ENCODE measurements at regions not wholly inside any gene's neighbourhood (a gene's known extent, or its start where the extent isn't known, plus 50 kb on each side); places are given as distances from the start of the nearest gene placed in this dataset.

- DNase-seq (ENCODE audit: low read depth), result no peak
These were observed 93.4 kb upstream of the SOD1 start for GRCh38 chr21:31566064-31566463.

- no peak for DNase-seq (ENCODE audit: low read depth)
These were observed 95.1 kb upstream of the SOD1 start for GRCh38 chr21:31564439-31564838.

- no peak for DNase-seq (ENCODE audit: low read depth)
These were observed 99.0 kb upstream of the SOD1 start for GRCh38 chr21:31560479-31560878.

DNA sequence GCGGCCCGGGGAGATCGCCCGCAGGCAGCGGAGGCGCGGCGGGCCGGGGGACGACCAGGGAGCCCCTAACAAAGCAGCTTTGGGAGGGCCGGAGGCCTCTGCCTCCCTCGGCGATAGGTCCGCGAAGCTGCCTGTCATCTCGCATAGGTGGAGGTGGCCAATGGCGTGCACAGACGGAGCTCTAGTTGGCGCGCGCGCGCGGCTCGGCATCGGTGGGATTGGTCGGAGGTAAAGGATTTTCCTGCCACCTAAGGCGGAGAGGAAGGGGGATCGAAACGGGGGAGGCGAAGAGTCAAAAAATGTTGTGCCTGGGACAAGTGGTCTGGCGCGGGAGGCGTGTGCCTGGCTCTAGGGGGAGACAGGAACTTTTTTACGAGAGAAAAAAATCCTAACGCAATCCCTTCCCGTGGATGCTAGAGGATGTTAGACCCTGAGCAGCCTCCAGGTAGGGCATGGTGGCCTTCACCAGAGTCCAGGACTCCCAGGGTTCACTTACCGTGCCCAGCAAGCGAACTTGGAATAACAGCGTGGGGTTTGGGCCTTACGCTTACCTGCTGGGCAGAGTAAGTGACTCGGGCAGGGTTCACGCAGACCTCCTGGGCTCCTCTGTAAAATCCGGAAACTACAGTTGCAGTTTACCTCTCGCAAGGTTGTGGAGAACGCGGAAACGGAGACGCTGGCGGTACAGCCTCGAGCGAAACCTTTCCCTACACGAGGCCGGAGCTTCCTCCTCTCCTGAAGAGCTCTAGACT lies 99.9 kb upstream of the SOD1 start:
- peak; percentile 88 for DNase-seq (ENCODE audit: low read depth)

- peak; percentile 89 for DNase-seq (ENCODE audit: low read depth)
These were observed 100.5 kb upstream of the SOD1 start for GRCh38 chr21:31558962-31559367.

GRCh38 chr21:31558189-31558961 lies 101.1 kb upstream of the SOD1 start:
- DNase-seq (ENCODE audit: low read depth), result peak; percentile 18

DNA sequence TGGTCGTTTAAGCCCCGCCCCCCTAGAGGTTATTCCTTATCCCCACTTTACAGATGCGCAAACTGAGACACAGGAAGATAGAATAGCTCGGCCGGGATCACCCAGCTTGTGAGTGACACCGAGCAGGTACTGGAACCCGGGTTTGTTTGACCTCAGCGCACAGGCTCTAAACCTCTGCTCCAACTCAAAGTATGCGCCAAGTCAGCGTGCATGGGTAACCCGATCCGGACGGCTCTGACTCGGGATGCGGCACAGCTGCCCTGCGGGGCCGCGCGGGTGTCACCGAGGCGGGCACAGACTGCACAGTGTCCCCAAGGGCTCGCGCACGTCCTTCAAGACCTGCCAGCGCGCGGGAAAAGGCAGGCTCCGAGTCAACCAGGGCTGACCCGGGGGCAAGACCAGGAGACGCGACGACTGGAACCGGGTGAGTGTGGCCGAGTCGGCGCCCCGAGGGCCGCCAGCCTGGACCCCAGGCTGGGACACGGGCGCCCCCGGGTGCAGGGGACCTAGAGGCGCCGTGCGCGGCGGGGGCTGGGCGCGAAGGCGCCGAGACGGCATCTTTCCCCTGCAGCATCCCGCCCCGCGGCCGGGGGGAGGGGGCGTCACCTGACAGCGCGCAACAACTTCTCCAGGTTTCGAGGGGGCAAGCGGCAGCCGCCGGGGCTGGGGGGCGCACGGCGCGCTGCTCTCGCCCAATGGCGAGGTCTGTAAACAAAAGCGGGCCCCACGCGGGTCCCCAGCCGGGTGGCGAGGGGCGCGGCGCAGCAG lies 101.9 kb upstream of the SOD1 start:
- DNase-seq (ENCODE audit: low read depth), result peak; percentile 9

DNA sequence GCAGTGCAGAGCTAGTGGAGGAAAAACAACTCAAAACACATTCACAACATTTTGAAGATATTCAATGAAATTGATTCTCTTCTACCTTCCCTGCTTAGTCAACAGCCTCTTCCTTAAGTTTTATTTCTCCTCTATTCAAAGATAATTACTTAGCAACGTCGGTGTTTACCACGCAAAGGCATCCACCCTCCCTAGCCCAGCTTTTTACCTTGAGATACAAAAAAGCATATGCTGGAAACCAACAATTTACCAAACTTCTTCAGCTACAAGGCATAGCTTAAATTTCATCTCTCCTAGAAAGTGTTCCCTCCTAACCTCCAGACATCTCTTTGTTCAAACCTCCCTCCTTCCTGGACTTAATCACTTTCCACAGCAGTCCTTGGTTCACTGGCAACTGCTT lies 102.8 kb upstream of the SOD1 start:
- DNase-seq (ENCODE audit: low read depth), result no peak

DNA sequence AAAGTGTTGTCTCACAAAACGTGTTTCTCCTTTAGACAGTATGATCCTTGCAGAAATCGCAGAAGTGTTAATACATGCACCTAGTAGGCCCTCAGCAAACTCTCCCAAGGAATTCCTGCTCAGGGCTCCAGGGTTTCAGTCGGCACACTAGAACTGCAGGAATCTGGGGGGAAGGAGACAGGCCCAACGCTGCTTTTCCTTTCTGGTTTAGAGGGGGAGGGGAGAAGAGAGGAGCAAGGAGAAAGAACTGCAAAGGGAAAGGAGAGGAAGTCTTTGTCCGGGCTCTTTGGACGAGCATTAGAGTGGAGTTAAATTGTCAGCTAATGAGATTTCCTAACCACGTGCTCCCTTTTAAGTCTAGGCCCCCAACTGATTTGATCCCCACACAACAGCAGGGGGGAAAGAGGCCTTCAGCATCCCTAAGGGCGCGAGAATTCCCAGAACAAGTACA lies 103.7 kb upstream of the SOD1 start:
- no peak for DNase-seq (ENCODE audit: low read depth)

- DNase-seq (ENCODE audit: low read depth), result no peak
These were observed 104.9 kb upstream of the SOD1 start for GRCh38 chr21:31554511-31555022.

- DNase-seq (ENCODE audit: low read depth), result no peak
These were observed 105.6 kb upstream of the SOD1 start for GRCh38 chr21:31553926-31554325.

DNA sequence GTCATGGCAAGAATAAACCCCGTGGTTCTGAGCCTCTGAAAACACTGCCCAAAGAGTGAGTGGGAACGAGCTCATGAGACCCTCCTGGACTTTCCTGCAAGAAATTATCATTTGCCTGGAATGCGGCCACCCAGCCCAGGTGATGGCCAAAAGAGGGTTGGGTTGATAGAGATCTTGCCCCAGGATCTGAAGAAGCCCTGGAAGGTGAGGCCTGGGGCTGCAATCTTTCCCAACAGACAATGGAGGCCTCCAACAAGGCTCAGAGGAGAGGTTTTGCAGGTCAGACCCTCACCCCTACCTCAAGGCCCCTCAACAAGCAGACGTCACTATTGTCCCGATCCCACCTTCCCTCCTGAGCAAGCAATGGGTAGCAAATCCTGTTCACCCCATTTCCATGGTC lies 106.0 kb upstream of the SOD1 start:
- no peak for DNase-seq (ENCODE audit: low read depth)

DNA sequence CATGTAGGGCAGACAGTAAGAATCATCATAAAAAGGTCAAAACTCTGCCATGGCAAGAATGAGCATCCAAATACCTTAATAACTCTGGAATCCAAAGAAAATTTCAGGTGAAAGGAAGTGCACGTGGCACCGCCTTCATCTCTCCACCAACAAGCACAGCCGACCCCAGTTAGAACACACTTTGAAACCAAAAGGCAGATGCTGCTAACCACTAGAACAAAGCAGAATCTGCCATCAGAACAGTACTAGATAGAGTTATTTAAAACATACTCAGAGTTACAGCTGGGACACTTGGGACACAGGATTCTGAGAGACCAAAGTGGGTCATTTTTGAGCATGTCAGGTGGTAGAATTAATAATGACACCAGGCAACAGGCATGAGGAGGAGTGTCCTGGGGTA lies 106.7 kb upstream of the SOD1 start:
- no peak for DNase-seq (ENCODE audit: low read depth)

- DNase-seq (ENCODE audit: low read depth), result no peak
These were observed 109.4 kb upstream of the SOD1 start for GRCh38 chr21:31550070-31550469.

DNA sequence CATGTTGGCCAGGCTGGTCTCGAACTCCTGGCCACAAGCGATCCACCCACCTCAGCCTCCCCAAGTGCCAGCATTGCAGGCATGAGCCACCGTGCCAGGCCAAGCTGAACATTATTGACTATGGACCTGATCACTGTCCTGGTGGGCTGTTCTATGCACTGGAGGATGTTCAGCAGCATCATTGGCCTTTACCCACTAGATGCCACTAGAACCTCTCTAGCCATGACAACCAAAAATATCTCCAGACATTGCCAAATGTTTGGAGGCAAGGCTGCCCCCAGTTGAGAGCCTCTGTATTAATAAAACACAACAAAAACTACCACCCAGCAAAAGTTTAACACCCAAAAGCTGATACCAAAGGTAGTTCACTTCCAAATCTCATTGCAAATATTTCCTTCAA lies 110.8 kb upstream of the SOD1 start:
- no peak for DNase-seq (ENCODE audit: low read depth)

- DNase-seq (ENCODE audit: low read depth), result no peak
These were observed 112.9 kb upstream of the SOD1 start for GRCh38 chr21:31546443-31547170.

- DNase-seq (ENCODE audit: low read depth), result no peak
These were observed 114.5 kb upstream of the SOD1 start for GRCh38 chr21:31545036-31545435.

GRCh38 chr21:31543191-31543590 lies 116.3 kb upstream of the SOD1 start:
- no peak for DNase-seq (ENCODE audit: low read depth)

DNA sequence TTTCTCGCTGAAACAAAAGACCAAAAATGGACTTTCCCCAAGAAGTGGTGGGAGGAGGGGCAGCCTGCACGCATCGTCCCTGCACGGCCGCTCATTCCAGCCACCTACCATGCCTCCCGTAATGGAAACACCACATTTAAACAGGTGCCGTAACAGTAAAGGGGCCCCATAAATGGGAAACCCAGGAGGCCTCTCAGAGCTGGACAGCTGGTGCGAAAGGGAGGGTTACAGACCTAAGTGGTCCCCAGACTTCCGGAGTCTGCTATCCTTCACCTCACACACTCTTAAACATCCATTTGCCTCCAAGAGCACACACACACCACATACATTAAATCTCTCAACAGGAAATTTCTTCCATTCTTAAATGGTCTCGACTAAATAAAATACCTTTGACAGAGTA lies 120.7 kb upstream of the SOD1 start:
- no peak for DNase-seq (ENCODE audit: low read depth)

GRCh38 chr21:31537872-31538576 lies 121.5 kb upstream of the SOD1 start:
- DNase-seq (ENCODE audit: low read depth), result no peak

DNA sequence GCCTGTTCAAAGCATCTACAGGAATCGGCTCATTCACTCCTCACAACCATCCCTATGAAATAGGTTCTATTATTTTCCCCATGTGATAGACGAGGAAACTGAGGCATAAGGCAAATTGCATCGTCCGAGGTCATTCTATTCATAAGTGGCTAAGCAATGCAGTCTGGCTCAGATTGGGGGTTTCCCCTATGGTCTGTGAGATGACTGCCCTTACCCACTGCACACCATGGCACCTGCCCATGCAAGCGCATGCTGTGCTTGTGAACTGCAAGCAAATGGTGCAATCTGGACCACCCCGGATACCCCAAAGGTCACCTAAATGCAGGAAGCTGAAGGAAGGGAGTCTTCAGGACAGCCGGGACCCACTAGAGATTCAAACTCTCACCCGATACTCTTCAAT lies 123.4 kb upstream of the SOD1 start:
- DNase-seq (ENCODE audit: low read depth), result no peak

All from T-helper 22 cell (primary cell).